Trophoblast cell (in vitro differentiated cells and primary cell): ENCODE measurements at regions not wholly inside any gene's neighbourhood (a gene's known extent, or its start where the extent isn't known, plus 50 kb on each side); places are given as distances from the start of the nearest gene placed in this dataset.
"Not testable (repeated sequence)": the region's sequence is repeated elsewhere in the genome, so short reads cannot be mapped to it uniquely, and the experiment has no call there.

Source experiments
- DNase-seq, 2 donors: peaks; one replicate each; pipeline ENCODE4 v3.0.0-alpha.2; 2016
- H2AFZ ChIP-seq: 2 replicates; pipeline ENCODE4 v1.6.1; 2013; ENCODE audit warnings: low read length, moderate library complexity, mild to moderate bottlenecking; ENCODE audit not compliant: insufficient read depth, poor library complexity
- H2AK5ac ChIP-seq: 2 replicates; pipeline ENCODE4 v1.6.1; 2013; ENCODE audit warnings: mild to moderate bottlenecking, low read length
- H2BK120ac ChIP-seq: 2 replicates; pipeline ENCODE4 v1.6.1; 2013; ENCODE audit warnings: low read length, mild to moderate bottlenecking, moderate library complexity; ENCODE audit not compliant: insufficient read depth, poor library complexity
- H2BK12ac ChIP-seq: 2 replicates; pipeline ENCODE4 v1.6.1; 2013; ENCODE audit warnings: mild to moderate bottlenecking, low read length, moderate library complexity
- H2BK5ac ChIP-seq: 2 replicates; pipeline ENCODE4 v1.6.1; 2013; ENCODE audit warnings: low read length, low read depth, moderate library complexity, mild to moderate bottlenecking; ENCODE audit not compliant: poor library complexity
- H3K14ac ChIP-seq: 2 replicates; pipeline ENCODE4 v1.6.1; 2013; ENCODE audit warnings: mild to moderate bottlenecking, low read length
- H3K18ac ChIP-seq: 2 replicates; pipeline ENCODE4 v1.6.1; 2013; ENCODE audit warnings: mild to moderate bottlenecking, low read length
- H3K23ac ChIP-seq: 2 replicates; pipeline ENCODE4 v1.6.1; 2013; ENCODE audit warnings: low read length
- H3K27ac ChIP-seq: 2 replicates; pipeline ENCODE4 v1.5.1; 2013; ENCODE audit warnings: low read depth, mild to moderate bottlenecking, inconsistent platforms, low read length, moderate library complexity
- H3K27me3 ChIP-seq: 2 replicates; pipeline ENCODE4 v1.6.1; 2013; ENCODE audit warnings: inconsistent platforms, mild to moderate bottlenecking, low read length, moderate library complexity; ENCODE audit not compliant: insufficient read depth
- H3K36me3 ChIP-seq, 2 experiments: 1 replicate in 1 of 2; 2 replicates in 1 of 2; pipeline ENCODE4 v1.6.1; 2013; ENCODE audit warnings: low read length in 2 of 2, mild to moderate bottlenecking in 2 of 2, moderate library complexity in 1 of 2; ENCODE audit not compliant: insufficient read depth in 2 of 2, control insufficient read depth in 1 of 2
- H3K4ac ChIP-seq: 2 replicates; pipeline ENCODE4 v1.6.1; 2013; ENCODE audit warnings: low read depth, mild to moderate bottlenecking, low read length, moderate library complexity
- H3K4me1 ChIP-seq, 2 experiments: 1 replicate in 1 of 2; 2 replicates in 1 of 2; pipeline ENCODE4 v1.6.1; 2013; ENCODE audit warnings: low read length in 2 of 2, mild to moderate bottlenecking in 2 of 2, moderate library complexity in 1 of 2; ENCODE audit not compliant: insufficient read depth in 2 of 2, control insufficient read depth in 1 of 2
- H3K4me2 ChIP-seq: 2 replicates; pipeline ENCODE4 v1.6.1; 2013; ENCODE audit warnings: inconsistent platforms, mild to moderate bottlenecking, low read length, moderate library complexity
- H3K4me3 ChIP-seq: 2 replicates; pipeline ENCODE4 v1.5.1; 2013; ENCODE audit warnings: mild to moderate bottlenecking, low read depth, low read length, inconsistent platforms
- H3K79me1 ChIP-seq: one replicate; pipeline ENCODE4 v1.6.1; 2013; ENCODE audit warnings: low read length
- H3K79me2 ChIP-seq: 2 replicates; pipeline ENCODE4 v1.6.1; 2013; ENCODE audit warnings: low read length, mild to moderate bottlenecking; ENCODE audit not compliant: control insufficient read depth, insufficient read depth, poor library complexity
- H3K9ac ChIP-seq: 2 replicates; pipeline ENCODE4 v1.6.1; 2013; ENCODE audit warnings: mild to moderate bottlenecking, low read length
- H3K9me3 ChIP-seq: 2 replicates; pipeline ENCODE4 v1.6.1; 2013; ENCODE audit warnings: low read depth, mild to moderate bottlenecking, control low read depth, inconsistent platforms, low read length; ENCODE audit not compliant: insufficient read depth
- H4K12ac ChIP-seq: 2 replicates; pipeline ENCODE4 v1.6.1; 2013; ENCODE audit warnings: low read depth, mild to moderate bottlenecking, low read length, moderate library complexity
- H4K8ac ChIP-seq: 2 replicates; pipeline ENCODE4 v1.6.1; 2013; ENCODE audit warnings: low read depth, mild to moderate bottlenecking, low read length, moderate library complexity
- H4K91ac ChIP-seq: one replicate; pipeline ENCODE4 v1.6.1; 2013; ENCODE audit warnings: low read depth, mild to moderate bottlenecking, low read length, moderate library complexity
- WGBS: extraction: QIAGEN DNeasy Blood & Tissue Kit; methylation state at CpG from one replicate; pipeline ENCODE4 v1.1.7; 2013; ENCODE audit warnings: missing lambda C conversion rate; ENCODE audit not compliant: insufficient read length, insufficient coverage; ENCODE audit errors: extremely low coverage; 5-methylcytosine and 5-hydroxymethylcytosine counted together

- not testable (repeated sequence) for H4K12ac ChIP-seq, H3K27ac ChIP-seq, DNase-seq, H3K79me2 ChIP-seq, H3K36me3 ChIP-seq, H2BK12ac ChIP-seq, H3K9ac ChIP-seq, H2AFZ ChIP-seq, H2AK5ac ChIP-seq, H3K14ac ChIP-seq, H3K4ac ChIP-seq, H3K4me2 ChIP-seq, H3K27me3 ChIP-seq, H2BK120ac ChIP-seq, H3K4me3 ChIP-seq, H3K23ac ChIP-seq, H3K9me3 ChIP-seq, H4K91ac ChIP-seq, H2BK5ac ChIP-seq, H3K79me1 ChIP-seq, H3K18ac ChIP-seq, H4K8ac ChIP-seq, H3K4me1 ChIP-seq
- WGBS = no CpG with 5 or more reads among the region's 6 CpGs
These were observed 56.6 kb upstream of the ASNS start for GRCh38 chr7:97928844-97929243.

DNA sequence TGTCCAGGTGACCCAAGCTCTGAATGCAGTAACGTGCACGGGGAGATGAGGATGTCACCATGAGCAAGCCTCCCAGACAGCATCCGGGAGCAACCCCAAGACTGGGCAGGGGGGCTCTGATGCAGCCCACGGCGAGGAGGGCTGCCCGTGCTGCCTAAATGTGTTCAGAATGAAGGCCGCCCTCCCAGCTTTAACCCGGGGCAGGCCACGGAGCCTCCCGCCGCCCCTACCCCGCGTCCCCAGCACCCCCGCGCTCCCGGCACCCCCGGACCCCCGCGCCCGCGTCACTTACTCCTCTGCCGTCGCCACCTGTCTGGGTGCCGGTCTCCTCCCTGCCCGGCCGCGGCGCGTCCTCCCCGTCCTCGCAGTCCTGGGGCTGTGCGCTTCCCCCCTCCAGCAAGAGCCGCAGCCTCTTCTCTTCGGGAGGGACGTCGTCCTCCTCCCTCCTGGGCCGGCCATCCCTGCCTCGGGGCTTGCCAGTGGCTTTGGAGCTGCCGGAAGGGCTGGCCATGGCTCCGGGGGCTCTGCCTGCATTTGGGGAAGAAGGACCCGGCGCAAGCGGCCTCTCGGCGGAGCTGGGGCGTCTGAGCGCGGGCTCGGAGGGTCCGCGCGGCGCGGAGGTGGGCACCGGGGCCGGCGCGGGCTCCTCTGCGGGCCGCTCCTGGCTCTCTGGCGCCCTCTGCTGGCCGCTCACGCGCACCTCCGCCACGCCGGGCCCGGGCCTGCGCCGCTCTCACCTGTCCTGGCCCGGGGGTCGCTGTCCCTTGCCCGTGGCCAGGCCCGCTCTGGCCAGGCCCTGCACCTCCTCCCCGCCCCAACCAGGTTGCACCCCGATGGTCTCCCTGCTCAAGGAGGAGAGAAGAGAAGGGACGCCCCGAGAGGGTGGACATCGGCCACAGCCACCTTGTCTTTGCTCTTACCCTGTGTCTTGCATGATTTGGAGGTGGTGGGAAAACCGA is 55.9 kb upstream of the ASNS start:
- H3K14ac ChIP-seq, H3K79me1 ChIP-seq, H3K4me1 ChIP-seq, H3K4ac ChIP-seq, H3K36me3 ChIP-seq, H2BK120ac ChIP-seq, H4K12ac ChIP-seq, H2BK12ac ChIP-seq, H3K9me3 ChIP-seq, H2AK5ac ChIP-seq, H4K8ac ChIP-seq, H3K18ac ChIP-seq, H3K23ac ChIP-seq, H3K27me3 ChIP-seq, H4K91ac ChIP-seq, H3K79me2 ChIP-seq, H3K9ac ChIP-seq, H3K27ac ChIP-seq, H2BK5ac ChIP-seq: not testable (repeated sequence)
- Histone ChIP-seq H2AFZ (peak overlapping the region; percentile 54), H3K4me2 (peak overlapping the region; percentile 91), H3K4me3 (peak overlapping the region; percentile 61)
- no CpG with 5 or more reads among the region's 80 CpGs for WGBS
- DNase-seq = peak; percentile 33 to 70
